Mesenchymal stem cell (in vitro differentiated cells and primary cell): ENCODE measurements at regions not wholly inside any gene's neighbourhood (a gene's known extent, or its start where the extent isn't known, plus 50 kb on each side); places are given as distances from the start of the nearest gene placed in this dataset.

Experiments used
- DNase-seq: peaks from one replicate; pipeline ENCODE4 v3.0.0-alpha.2; 2013
- H2AFZ ChIP-seq: one replicate; pipeline ENCODE4 v1.6.1; 2013; ENCODE audit warnings: low read depth, mild to moderate bottlenecking, control low read depth, inconsistent platforms, low read length, moderate library complexity
- H2AK5ac ChIP-seq: 2 replicates; pipeline ENCODE4 v1.6.1; 2013; ENCODE audit warnings: low read length, moderate library complexity, mild to moderate bottlenecking, inconsistent platforms; ENCODE audit not compliant: severe bottlenecking
- H2BK120ac ChIP-seq: one replicate; pipeline ENCODE4 v1.6.1; 2013; ENCODE audit warnings: low read depth, mild to moderate bottlenecking, inconsistent platforms, low read length, moderate library complexity
- H2BK12ac ChIP-seq, 2 experiments: one replicate each; pipeline ENCODE4 v1.6.1; 2013; ENCODE audit warnings: inconsistent platforms in 2 of 2, low read length in 2 of 2, mild to moderate bottlenecking in 2 of 2, moderate library complexity in 2 of 2, control low read depth in 1 of 2
- H2BK15ac ChIP-seq: one replicate; pipeline ENCODE4 v1.6.1; 2013; ENCODE audit warnings: mild to moderate bottlenecking, low read depth, inconsistent platforms; ENCODE audit not compliant: poor library complexity, severe bottlenecking
- H2BK5ac ChIP-seq: 2 replicates; pipeline ENCODE4 v1.6.1; 2013; ENCODE audit warnings: low read depth, mild to moderate bottlenecking, low read length, control low read depth, inconsistent platforms; ENCODE audit not compliant: poor library complexity, severe bottlenecking
- H3K14ac ChIP-seq, 2 experiments: one replicate each; pipeline ENCODE4 v1.6.1; 2013; ENCODE audit warnings: inconsistent platforms in 2 of 2, low read length in 2 of 2, control low read depth in 1 of 2, mild to moderate bottlenecking in 1 of 2, moderate library complexity in 1 of 2
- H3K18ac ChIP-seq, 2 experiments: one replicate each; pipeline ENCODE4 v1.6.1; 2013; ENCODE audit warnings: inconsistent platforms in 2 of 2, low read length in 2 of 2, control low read depth in 1 of 2, low read depth in 1 of 2, mild to moderate bottlenecking in 1 of 2
- H3K23ac ChIP-seq, 2 experiments: one replicate each; pipeline ENCODE4 v1.6.1; 2013; ENCODE audit warnings: inconsistent platforms in 2 of 2, low read length in 2 of 2, mild to moderate bottlenecking in 2 of 2, moderate library complexity in 2 of 2, control low read depth in 1 of 2
- H3K27ac ChIP-seq: 2 replicates; pipeline ENCODE4 v1.5.1; 2013; ENCODE audit warnings: mild to moderate bottlenecking, moderate library complexity, low read length, control low read depth, inconsistent platforms; ENCODE audit not compliant: poor library complexity, severe bottlenecking
- H3K27me3 ChIP-seq, 2 experiments: 2 replicates each; pipeline versions ENCODE4 v1.6.1 to v1.7.0; 2013; ENCODE audit warnings: low read length in 2 of 2, mild to moderate bottlenecking in 2 of 2, moderate library complexity in 2 of 2, control low read depth in 1 of 2, inconsistent platforms in 1 of 2; ENCODE audit not compliant: control insufficient read depth in 1 of 2, insufficient read depth in 1 of 2
- H3K36me3 ChIP-seq, 2 experiments: 2 replicates each; pipeline versions ENCODE4 v1.6.1 to v1.7.0; 2013; ENCODE audit warnings: low read length in 2 of 2, control low read depth in 1 of 2, inconsistent platforms in 1 of 2, low read depth in 1 of 2, mild to moderate bottlenecking in 1 of 2; ENCODE audit not compliant: insufficient read depth in 2 of 2, control insufficient read depth in 1 of 2
- H3K4ac ChIP-seq, 2 experiments: one replicate each; pipeline ENCODE4 v1.6.1; 2013; ENCODE audit warnings: inconsistent platforms in 2 of 2, low read length in 2 of 2, mild to moderate bottlenecking in 2 of 2, moderate library complexity in 2 of 2, control low read depth in 1 of 2, low read depth in 1 of 2
- H3K4me1 ChIP-seq: 2 replicates; pipeline ENCODE4 v1.6.1; 2013; ENCODE audit warnings: low read depth, low read length, control low read depth; ENCODE audit not compliant: control insufficient read depth, insufficient read depth
- H3K4me2 ChIP-seq: 2 replicates; pipeline ENCODE4 v1.6.1; 2013; ENCODE audit warnings: low read length, mild to moderate bottlenecking, inconsistent platforms; ENCODE audit not compliant: poor library complexity, severe bottlenecking
- H3K4me3 ChIP-seq, 2 experiments: 2 replicates each; pipeline versions ENCODE4 v1.5.1 to v1.7.0; 2013; ENCODE audit warnings: low read length in 2 of 2, mild to moderate bottlenecking in 2 of 2, control low read depth in 1 of 2, low read depth in 1 of 2; ENCODE audit not compliant: insufficient read depth in 1 of 2
- H3K79me1 ChIP-seq: replicated peaks from 2 replicates; pipeline ENCODE4 v1.6.1; 2013; ENCODE audit warnings: mild to moderate bottlenecking, control low read depth, low read length, inconsistent platforms; ENCODE audit not compliant: poor library complexity, severe bottlenecking
- H3K9ac ChIP-seq: 2 replicates; pipeline ENCODE4 v1.7.0; 2013; ENCODE audit warnings: mild to moderate bottlenecking, low read length, moderate library complexity
- H3K9me3 ChIP-seq: 2 replicates; pipeline ENCODE4 v1.7.0; 2013; ENCODE audit warnings: mild to moderate bottlenecking, low read length; ENCODE audit not compliant: control insufficient read depth
- H4K8ac ChIP-seq: one replicate; pipeline ENCODE4 v1.6.1; 2013; ENCODE audit warnings: inconsistent platforms, mild to moderate bottlenecking, low read length, moderate library complexity
- H4K91ac ChIP-seq: one replicate; pipeline ENCODE4 v1.6.1; 2013; ENCODE audit warnings: mild to moderate bottlenecking, low read length, inconsistent platforms
- WGBS: methylation state at CpG from one replicate; pipeline ENCODE4 v1.1.7; 2013; ENCODE audit warnings: mixed read lengths; 5-methylcytosine and 5-hydroxymethylcytosine counted together

DNA sequence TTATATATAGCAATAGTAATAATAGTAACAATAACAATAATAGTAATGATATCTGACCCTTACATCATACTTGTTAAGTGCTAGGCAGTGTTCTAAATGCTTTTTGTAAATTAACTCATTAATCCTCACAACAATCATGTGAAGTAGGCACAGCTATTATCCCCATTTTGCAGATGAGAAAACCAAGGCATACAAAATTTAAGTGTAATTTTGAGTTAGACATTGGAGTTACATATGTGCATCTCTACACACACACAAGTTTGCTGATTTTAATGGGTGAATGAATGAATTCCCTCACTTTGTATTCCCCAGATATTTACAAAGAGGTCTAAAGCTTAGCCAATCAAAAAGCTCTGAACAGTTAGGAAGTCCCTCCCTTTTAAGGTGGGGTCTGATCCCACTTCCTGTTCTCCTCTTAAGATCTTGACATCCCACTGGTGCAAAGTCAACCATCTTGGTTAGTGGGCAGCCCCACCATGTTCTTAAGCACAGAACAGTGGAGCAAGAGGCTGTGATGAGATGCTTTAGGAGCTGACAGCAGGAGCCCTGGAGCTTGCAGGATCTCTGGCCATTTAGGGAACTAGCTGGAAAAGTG lies 85.3 kb upstream of the FOXP4 start:
- Histone ChIP-seq H3K9me3 (no peaks in the 10 kb centered on the region), H2BK12ac (no peak overlapping the region), H3K4ac (no peak overlapping the region), H3K23ac (no peak overlapping the region), H3K14ac (no peak overlapping the region), H3K36me3 (no peaks in the 10 kb centered on the region), H2BK15ac (no peak overlapping the region), H3K27ac (no peak overlapping the region), H4K8ac (no peak overlapping the region), H2BK120ac (no peak overlapping the region), H3K4me3 (no peak overlapping the region), H2BK5ac (no peak overlapping the region), H2AK5ac (no peak overlapping the region), H3K9ac (no peak overlapping the region), H2AFZ (no peak overlapping the region), H3K18ac (no peak overlapping the region), H3K4me1 (no peaks in the 10 kb centered on the region), H4K91ac (no peak overlapping the region), H3K27me3 (peaks cover 64 to 80% of the 10 kb centered on the region in 2 experiments), H3K79me1 (no peaks in the 10 kb centered on the region), H3K4me2 (no peak overlapping the region)
- no peak for DNase-seq

DNA sequence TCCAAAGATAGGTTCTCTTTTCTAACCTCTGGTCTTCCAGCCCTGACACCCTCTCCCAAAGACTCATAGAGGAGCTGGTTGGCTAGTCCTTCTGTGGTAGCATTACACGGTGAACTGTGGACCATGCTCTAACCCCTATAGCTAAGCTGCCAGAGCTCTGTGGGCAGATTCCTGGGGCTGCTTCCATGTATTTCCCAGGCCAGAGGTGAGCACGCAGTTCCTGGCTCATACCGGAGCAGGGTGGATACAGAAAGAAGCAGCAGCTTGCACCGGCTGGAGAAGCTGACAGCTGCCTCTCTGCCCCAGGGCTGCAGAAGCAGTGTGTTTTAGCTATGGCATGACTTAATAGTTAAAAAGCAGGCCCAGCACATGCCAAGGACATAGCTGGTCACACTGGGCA lies 84.1 kb upstream of the FOXP4 start:
- H2BK12ac ChIP-seq: no peak overlapping the region
- H3K4me3 ChIP-seq: no peak overlapping the region
- H3K27me3 ChIP-seq: peaks cover 52 to 78% of the 10 kb centered on the region in 2 experiments
- no peak overlapping the region for H4K8ac ChIP-seq
- WGBS: 88% methylated on average over 4 of the region's 4 CpGs
- no peaks in the 10 kb centered on the region for H3K9me3 ChIP-seq
- DNase-seq: no peak
- no peak overlapping the region for H3K14ac ChIP-seq
- H2BK5ac ChIP-seq: no peak overlapping the region
- H3K36me3 ChIP-seq: no peaks in the 10 kb centered on the region
- no peak overlapping the region for H3K4ac ChIP-seq
- H3K18ac ChIP-seq: no peak overlapping the region
- no peaks in the 10 kb centered on the region for H3K79me1 ChIP-seq
- no peak overlapping the region for H2BK120ac ChIP-seq
- H2AFZ ChIP-seq: no peak overlapping the region
- H4K91ac ChIP-seq: no peak overlapping the region
- no peak overlapping the region for H3K27ac ChIP-seq
- H2AK5ac ChIP-seq: no peak overlapping the region
- H3K23ac ChIP-seq: no peak overlapping the region
- H3K9ac ChIP-seq: no peak overlapping the region
- H3K4me2 ChIP-seq: no peak overlapping the region
- no peaks in the 10 kb centered on the region for H3K4me1 ChIP-seq
- no peak overlapping the region for H2BK15ac ChIP-seq

DNA sequence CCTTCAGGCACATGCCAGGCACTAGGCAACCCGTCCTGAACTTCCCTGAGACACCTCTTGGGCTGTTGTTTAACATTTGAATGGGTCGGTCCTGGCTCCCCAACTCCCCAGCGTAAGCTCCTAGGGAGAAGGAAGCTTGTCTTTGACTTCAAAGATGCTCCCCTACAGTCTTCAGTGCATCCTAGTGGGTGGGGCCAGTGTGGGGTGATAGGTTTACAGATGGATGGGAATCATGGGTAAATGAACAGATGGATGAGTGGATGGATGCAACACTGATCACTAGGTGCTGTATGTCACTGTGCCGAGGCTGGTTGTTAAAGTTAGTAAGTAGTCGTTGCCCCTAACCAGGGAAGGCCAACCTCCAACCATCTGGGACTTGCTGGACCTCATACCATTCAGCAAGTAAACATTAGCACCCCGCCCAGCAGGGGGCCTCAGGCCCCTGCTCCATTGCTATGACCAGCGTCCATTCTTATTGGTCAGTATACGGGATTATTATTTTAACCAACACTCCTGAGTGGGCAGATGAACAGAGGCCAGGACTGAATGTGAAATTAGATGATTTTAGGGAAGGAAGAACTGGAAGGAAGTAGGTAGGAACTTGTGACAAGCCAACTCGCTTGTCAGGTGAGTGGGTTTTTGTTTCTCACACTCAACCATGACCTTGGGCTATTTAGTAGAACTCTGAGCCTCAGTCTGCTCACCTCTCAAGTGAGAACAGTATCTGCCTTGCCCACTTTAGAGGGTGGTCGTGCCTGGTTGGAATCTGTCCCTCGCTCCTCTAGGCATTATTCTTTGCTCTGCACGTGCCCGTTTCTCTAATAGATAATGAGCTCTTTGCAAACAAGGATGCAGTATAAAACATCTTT lies 82.9 kb upstream of the FOXP4 start:
- no peak overlapping the region for H3K27ac ChIP-seq
- no peak overlapping the region for H3K14ac ChIP-seq
- WGBS: 60% methylated on average over 13 of the region's 13 CpGs
- H3K4me2 ChIP-seq: no peak overlapping the region
- H3K23ac ChIP-seq: no peak overlapping the region
- no peak overlapping the region for H3K4ac ChIP-seq
- DNase-seq: peak; percentile 72
- no peaks in the 10 kb centered on the region for H3K36me3 ChIP-seq
- H3K9ac ChIP-seq: no peak overlapping the region
- H4K8ac ChIP-seq: no peak overlapping the region
- H2BK15ac ChIP-seq: no peak overlapping the region
- no peak overlapping the region for H2BK12ac ChIP-seq
- H3K27me3 ChIP-seq: peaks cover 39 to 73% of the 10 kb centered on the region in 2 experiments
- H3K4me1 ChIP-seq: no peaks in the 10 kb centered on the region
- no peak overlapping the region for H4K91ac ChIP-seq
- H3K4me3 ChIP-seq: no peak overlapping the region
- H3K79me1 ChIP-seq: no peaks in the 10 kb centered on the region
- H2AK5ac ChIP-seq: no peak overlapping the region
- H2BK120ac ChIP-seq: no peak overlapping the region
- H2AFZ ChIP-seq: no peak overlapping the region
- no peak overlapping the region for H3K18ac ChIP-seq
- no peaks in the 10 kb centered on the region for H3K9me3 ChIP-seq
- no peak overlapping the region for H2BK5ac ChIP-seq

DNA sequence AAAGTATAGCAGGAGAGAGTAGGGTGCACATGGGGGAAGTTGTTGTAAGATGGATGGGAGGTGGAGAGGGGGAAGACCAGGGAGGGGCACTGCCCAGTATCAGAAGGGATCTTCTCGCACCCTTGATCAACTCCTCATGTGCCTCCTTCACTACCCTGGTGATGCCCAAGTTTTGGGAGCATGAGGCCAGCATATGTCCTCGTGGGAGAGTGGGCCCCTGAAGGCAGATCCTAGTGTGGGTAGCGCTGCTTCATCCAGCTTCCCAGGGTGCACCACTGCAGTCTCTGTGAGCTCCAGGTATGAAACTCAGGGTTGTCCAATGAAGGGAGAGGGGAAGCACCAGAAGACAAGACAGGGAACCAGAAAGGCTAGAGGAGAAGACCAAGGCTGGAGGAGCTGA lies 82.2 kb upstream of the FOXP4 start:
- Histone ChIP-seq H3K4me2 (no peak overlapping the region), H2BK120ac (no peak overlapping the region), H2BK12ac (peak overlapping the region in 1 of 2 experiments; percentile 37), H3K27ac (no peak overlapping the region), H2AFZ (no peak overlapping the region), H2BK15ac (no peak overlapping the region), H3K4me1 (no peaks in the 10 kb centered on the region), H2BK5ac (no peak overlapping the region), H3K23ac (no peak overlapping the region), H4K8ac (no peak overlapping the region), H3K4me3 (no peak overlapping the region), H3K36me3 (no peaks in the 10 kb centered on the region), H3K9me3 (no peaks in the 10 kb centered on the region), H3K4ac (peak overlapping the region in 1 of 2 experiments; percentile 24), H3K27me3 (peaks cover 34 to 75% of the 10 kb centered on the region in 2 experiments), H3K14ac (no peak overlapping the region), H3K18ac (no peak overlapping the region), H3K79me1 (no peaks in the 10 kb centered on the region), H3K9ac (no peak overlapping the region), H4K91ac (no peak overlapping the region), H2AK5ac (no peak overlapping the region)
- 95% methylated on average over 2 of the region's 3 CpGs for WGBS
- DNase-seq: no peak
